GM19328 (cell line): ENCODE measurements at regions not wholly inside any gene's neighbourhood (a gene's known extent, or its start where the extent isn't known, plus 50 kb on each side); places are given as distances from the start of the nearest gene placed in this dataset.
"Not testable (repeated sequence)": the region's sequence is repeated elsewhere in the genome, so short reads cannot be mapped to it uniquely, and the experiment has no call there.

Experiments used
- ATAC-seq: cut with Tn5 transposase; IDR thresholded peaks from one replicate; pipeline ENCODE4 v1.9.1; 2021; ENCODE audit warnings: mild to moderate bottlenecking, moderate library complexity; ENCODE audit not compliant: unreplicated experiment

- no peak for ATAC-seq
Measured at GRCh38 chr5:84961193-84961592, 576.5 kb upstream of the EDIL3 start.

GRCh38 chr5:84961903-84962302, 577.2 kb upstream of the EDIL3 start:
- no peak for ATAC-seq

GRCh38 chr5:84983093-84983492, 598.4 kb upstream of the EDIL3 start:
- no peak for ATAC-seq

DNA sequence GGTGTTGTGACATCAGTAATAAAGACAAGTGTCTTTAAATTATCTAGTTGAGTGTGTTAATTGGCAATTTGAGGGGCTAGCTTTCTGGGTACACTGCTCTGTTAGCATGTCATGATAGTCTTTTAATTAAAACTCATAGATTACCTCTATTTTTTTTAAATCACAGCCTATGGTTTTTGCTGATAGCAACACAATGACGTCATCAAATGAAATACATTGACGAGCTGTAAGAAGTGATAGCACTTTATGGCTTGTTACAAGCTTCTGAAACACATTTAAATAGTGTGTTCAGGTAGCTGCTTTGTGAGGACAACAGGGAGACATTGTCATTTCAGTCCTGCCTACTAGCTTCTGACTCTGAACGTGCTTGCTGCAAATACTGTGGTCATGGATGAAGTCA, 600.5 kb upstream of the EDIL3 start:
- no peak for ATAC-seq

DNA sequence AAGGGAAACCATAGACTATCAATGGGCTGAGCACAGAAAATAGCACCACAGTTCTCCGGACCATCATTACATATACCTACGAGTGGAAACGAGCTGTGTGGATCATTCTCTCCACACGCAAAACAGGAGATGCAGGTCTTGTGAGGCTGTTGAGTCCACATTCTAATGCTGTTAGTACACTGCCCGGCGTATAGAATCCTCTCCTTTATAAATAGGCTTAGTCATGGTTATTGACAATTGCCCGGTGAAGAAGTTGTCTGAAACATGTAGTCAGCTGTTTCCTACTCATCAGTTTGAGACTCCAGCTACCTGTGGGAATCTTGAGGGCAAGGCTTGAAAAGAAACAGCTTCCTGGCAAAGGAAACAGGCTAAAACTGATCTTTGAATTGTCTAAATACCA, 602.0 kb upstream of the EDIL3 start:
- no peak for ATAC-seq

- no peak for ATAC-seq
Measured at GRCh38 chr5:85000671-85001070, 616.0 kb upstream of the EDIL3 start.

- not testable (repeated sequence) for ATAC-seq
Measured at GRCh38 chr5:85002026-85002425, 617.3 kb upstream of the EDIL3 start.

DNA sequence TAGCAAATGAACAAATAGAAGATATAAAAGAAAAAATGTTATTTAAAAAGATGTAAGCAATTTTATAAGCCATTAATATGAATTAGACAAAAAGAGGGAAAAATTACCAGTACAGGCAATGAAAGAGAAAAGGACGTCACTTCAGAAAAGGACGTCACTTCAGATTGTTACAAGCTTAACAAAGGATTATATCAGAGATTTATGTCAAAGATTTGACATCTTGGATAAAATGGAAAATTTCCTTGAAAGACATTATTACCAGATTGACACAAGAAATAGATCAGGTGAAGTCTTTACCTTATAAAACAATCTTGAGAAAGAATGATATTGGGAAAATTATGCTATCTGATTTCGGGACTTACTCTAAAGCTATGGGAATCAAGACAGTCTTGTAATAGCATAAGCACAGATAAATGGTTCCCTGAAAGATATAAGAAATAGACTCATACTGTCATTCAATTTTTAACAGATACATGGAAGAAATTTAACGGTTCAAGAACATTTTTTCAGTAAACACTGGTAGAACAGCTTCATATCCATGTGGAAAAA, 625.4 kb upstream of the EDIL3 start:
- ATAC-seq: no peak

DNA sequence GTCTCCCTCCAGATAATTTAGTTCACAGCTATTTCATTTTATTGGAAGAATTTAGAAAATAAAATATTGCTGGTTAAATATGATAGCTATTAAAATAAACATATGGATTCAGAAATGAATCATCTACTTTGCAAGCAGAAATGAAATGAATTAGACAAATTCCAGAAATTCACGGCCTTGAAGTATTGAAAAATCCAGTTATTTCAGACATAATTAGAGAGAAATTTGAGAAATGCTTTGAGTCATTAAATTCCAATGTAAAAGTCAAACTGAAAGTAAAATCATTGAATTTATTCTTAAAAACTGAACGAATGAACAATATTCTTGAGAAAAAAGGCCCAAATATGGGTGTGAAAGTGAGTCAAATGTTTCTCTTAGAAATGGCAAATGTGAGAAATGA, 632.6 kb upstream of the EDIL3 start:
- no peak for ATAC-seq

- no peak for ATAC-seq
Measured at GRCh38 chr5:85030316-85031084, 645.8 kb upstream of the EDIL3 start.

DNA sequence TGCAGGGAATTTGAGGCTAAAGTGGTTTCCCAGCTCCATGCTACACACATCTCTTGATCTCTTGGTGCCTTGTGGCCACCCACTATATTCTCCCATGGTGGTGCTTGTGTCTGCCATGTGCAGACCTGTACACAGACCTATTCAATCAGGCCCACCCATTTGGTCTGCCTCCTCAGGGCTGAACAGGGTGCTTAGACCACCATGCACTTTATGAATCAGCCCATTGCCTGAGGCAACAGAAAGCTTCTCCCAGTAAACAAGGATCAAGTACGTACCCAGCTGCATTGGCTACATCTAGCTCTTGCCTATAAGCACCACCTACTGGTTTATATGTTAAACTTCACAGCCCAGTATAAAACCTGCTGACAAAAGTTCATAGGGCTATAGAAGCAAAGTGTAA, 664.3 kb upstream of the EDIL3 start:
- no peak for ATAC-seq

GRCh38 chr5:85052826-85053225, 668.1 kb upstream of the EDIL3 start:
- ATAC-seq: no peak

- ATAC-seq: no peak
Measured at GRCh38 chr5:85069659-85070640, 685.3 kb upstream of the EDIL3 start.

GRCh38 chr5:85077581-85077980, 692.9 kb upstream of the EDIL3 start:
- ATAC-seq: no peak

DNA sequence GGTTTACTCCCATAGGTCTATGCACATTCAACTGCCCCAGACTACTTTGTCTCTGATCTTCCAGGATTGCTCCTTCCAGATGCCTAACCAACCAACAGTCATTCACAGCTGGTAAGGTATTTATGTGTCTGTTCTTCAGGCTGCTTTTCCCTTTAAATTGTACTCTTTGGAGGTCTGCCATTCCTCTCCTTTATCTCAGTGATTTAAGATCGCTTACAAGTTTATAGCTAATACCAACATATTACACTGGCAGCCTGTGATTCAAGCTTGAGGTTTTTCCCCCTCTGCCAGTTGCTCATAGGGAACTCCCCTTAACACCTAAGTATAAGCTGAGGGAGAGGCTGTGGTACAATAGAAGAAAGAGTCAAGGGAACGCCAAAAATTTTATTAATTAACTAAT, 711.7 kb upstream of the EDIL3 start:
- ATAC-seq: no peak

GRCh38 chr5:85108471-85108870, 723.8 kb upstream of the EDIL3 start:
- no peak for ATAC-seq

- ATAC-seq: no peak
Measured at GRCh38 chr5:85109616-85110015, 724.9 kb upstream of the EDIL3 start.

GRCh38 chr5:85132269-85132668, 747.6 kb upstream of the EDIL3 start:
- ATAC-seq: no peak

DNA sequence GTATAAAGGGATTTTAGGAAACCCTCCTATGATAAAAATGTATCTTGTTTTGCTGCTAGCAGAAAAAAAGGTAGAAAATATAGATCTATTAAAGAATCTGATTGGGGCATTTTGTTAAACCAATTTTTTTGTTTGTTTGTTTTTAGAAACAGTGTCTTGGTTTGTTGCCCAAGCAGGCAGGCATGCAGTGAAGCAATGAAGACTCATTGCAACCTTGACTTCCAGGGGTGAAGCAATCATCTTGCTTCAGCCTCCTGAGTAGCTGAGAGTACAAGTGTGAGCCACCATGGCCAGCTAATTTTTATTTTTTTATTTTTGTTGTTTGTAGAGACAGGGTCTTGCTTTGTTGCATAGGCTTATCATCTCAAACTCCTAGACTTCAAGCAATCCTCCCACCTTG, 755.8 kb upstream of the EDIL3 start:
- no peak for ATAC-seq

- ATAC-seq: no peak
Measured at GRCh38 chr5:85143138-85143537, 758.5 kb upstream of the EDIL3 start.

- no peak for ATAC-seq
Measured at GRCh38 chr5:85148701-85149100, 764.0 kb upstream of the EDIL3 start.

DNA sequence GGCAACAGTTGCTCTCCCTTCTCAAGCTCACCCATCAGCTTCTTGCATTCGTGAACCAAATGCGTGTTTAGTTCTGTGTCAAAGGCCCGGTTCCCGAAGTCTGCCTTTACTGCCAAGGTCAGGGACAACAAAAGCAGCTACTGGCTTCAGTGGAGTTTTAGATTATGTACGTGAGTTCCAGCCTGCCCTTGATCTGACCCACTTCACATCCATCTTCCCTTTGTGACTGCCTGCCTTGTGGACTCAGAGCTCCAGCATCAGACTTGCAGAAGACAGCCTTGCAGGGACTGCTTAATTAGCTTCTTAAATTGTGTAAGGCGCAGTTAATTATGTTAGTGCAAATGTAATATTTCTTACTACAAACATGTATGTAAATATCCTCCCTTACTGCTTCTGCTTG, 774.7 kb upstream of the EDIL3 start:
- ATAC-seq: no peak
